Rectal smooth muscle tissue (tissue), 1 donor: ENCODE measurements at regions not wholly inside any gene's neighbourhood (a gene's known extent, or its start where the extent isn't known, plus 50 kb on each side); places are given as distances from the start of the nearest gene placed in this dataset.
A peak's percentile ranks its signal among the peaks of the same experiment; 100 is the strongest.

Experiments used
- H3K27ac ChIP-seq: one replicate; pipeline ENCODE4 v1.7.0; 2013; ENCODE audit warnings: low read depth, low read length, inconsistent platforms
- H3K27me3 ChIP-seq: one replicate; pipeline ENCODE4 v1.7.0; 2013; ENCODE audit warnings: low read length; ENCODE audit not compliant: control insufficient read depth, insufficient read depth
- H3K36me3 ChIP-seq: one replicate; pipeline ENCODE4 v1.7.0; 2013; ENCODE audit warnings: low read length; ENCODE audit not compliant: control insufficient read depth, insufficient read depth
- H3K4me1 ChIP-seq: one replicate; pipeline ENCODE4 v1.7.0; 2013; ENCODE audit warnings: low read length; ENCODE audit not compliant: control insufficient read depth, insufficient read depth
- H3K4me3 ChIP-seq: one replicate; pipeline ENCODE4 v1.7.0; 2013; ENCODE audit warnings: low read length
- H3K9ac ChIP-seq: one replicate; pipeline ENCODE4 v1.7.0; 2013; ENCODE audit warnings: low read length

DNA sequence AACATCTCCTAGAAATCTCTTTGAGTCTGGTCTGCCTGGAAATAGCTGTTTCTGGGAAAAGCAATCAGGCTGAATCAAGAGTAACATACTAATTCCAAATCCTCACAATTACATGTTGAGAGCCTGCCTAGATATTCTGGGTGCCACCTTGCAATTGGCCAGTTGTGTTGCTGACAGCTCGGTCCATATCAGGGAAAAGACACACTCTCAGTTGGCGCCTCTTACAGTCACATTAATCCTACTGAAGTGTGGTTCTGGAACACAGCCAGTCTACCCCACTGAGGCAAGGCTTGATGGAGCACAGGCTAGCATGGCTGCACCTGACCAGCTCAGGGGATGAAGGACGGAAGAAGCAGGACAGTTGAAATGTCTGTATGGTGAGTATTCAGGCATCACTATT, 121.4 kb upstream of the TAB2 start:
- no peaks in the 10 kb centered on the region for H3K4me1 ChIP-seq
- no peaks in the 10 kb centered on the region for H3K36me3 ChIP-seq
- no peak overlapping the region for H3K4me3 ChIP-seq

DNA sequence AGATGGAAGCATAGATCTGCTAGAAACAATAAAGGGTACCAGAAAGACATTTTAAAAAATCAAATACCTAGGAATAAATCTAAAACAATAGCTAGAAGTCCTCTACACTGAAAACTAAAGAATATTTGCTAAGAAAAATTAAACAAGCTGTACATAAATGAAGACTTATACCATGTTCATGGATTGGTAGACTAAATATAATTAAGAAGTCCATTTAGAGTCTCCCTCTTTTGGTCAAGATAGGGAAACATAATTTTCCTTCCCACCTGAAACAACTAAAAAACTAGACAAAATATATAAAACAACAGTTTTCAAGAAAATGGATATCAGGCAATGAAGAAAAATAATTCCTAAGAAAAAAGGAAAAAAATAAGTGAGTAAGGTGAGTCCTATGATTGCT, 120.0 kb upstream of the TAB2 start:
- Histone ChIP-seq H3K9ac (no peak overlapping the region), H3K4me3 (no peak overlapping the region), H3K36me3 (no peaks in the 10 kb centered on the region), H3K4me1 (no peaks in the 10 kb centered on the region), H3K27ac (no peak overlapping the region), H3K27me3 (no peaks in the 10 kb centered on the region)

More for the DNA sequence above, 121.4 kb upstream of the TAB2 start:
- Histone ChIP-seq H3K9ac (no peak overlapping the region), H3K27me3 (no peaks in the 10 kb centered on the region), H3K27ac (no peak overlapping the region)

DNA sequence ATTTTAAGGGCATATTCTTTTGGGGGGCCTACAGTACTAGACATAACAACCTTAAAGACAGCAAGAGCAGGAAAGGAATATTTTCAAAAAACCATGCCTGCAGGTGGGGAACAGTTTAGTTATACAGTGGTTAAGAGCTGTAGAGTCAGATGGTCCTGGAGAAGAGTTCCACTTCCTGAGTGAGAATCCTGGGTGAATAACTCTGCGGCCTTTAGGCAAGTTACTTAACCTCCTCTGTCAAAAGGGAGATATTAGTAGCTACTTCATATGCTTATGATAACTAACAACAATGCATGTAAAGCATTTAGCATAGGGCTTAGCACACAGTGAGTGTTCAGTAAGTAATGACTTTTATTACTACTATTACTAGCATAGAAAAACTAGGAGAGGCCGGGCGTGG, 119.2 kb upstream of the TAB2 start:
- Histone ChIP-seq H3K4me3 (no peak overlapping the region), H3K27ac (no peak overlapping the region), H3K4me1 (no peaks in the 10 kb centered on the region), H3K36me3 (no peaks in the 10 kb centered on the region), H3K9ac (no peak overlapping the region), H3K27me3 (no peaks in the 10 kb centered on the region)

DNA sequence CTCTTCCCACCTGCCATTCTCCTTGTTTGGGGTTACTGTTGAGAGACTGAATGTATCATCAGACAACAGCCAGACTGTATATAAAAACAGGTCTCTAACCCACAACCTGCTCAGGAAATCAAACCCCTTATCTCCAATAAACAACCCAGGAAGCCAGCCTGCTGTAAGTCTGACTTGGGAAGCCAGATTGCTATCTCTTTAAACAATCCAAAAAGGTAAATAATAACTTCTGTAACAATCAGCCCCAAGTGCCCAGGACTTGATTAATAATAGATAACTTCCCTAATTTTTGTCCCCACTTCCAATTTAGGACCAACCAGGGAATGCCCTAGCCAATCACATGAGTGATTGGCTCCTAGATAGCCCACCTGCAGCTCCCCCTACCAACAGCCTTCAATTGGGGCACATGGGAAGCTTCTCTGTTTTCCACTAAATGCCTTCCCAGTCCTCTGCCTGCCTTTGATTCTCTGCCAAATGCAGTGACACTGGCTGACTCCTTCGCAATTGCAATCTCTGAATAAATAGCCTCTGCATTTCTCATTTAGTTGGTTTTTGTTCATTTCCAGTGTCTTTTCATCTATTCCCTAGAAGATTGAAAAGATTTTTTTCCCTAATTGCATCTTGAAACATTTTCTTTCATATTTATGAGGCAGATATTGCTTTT, 117.1 kb upstream of the TAB2 start:
- Histone ChIP-seq H3K27ac (no peak overlapping the region), H3K27me3 (no peaks in the 10 kb centered on the region), H3K36me3 (no peaks in the 10 kb centered on the region), H3K9ac (no peak overlapping the region), H3K4me1 (no peaks in the 10 kb centered on the region), H3K4me3 (no peak overlapping the region)

DNA sequence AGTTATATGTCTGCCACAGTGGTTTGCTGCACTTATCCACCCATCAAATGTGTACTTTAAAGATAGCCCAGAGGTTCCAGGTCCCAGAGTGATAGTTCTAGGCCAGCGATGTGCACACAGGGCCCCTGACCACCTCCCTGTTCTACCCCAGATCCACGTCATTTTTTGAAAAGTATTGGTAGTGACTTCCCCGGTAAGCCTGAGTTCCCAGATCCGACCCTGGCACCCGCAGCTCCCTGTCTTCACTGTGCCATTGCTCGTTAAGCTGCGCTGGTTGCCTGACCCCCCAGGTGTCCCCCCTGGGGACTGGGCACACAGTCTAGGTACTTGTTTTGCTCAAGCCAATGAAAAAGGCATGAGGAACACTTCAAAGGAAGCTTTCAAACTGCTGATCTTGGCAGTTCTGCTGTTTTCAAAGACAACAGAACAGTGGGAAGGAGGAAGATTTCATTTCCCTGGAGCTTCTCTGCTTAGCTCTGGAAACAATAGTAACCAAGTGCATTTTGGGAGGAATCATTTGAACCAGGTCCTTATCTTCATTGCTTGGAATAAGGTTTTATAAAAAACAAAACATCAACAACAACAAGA, 116.3 kb upstream of the TAB2 start:
- H3K27ac ChIP-seq: no peak overlapping the region
- no peaks in the 10 kb centered on the region for H3K4me1 ChIP-seq
- H3K27me3 ChIP-seq: no peaks in the 10 kb centered on the region
- no peak overlapping the region for H3K4me3 ChIP-seq
- no peaks in the 10 kb centered on the region for H3K36me3 ChIP-seq
- no peak overlapping the region for H3K9ac ChIP-seq

DNA sequence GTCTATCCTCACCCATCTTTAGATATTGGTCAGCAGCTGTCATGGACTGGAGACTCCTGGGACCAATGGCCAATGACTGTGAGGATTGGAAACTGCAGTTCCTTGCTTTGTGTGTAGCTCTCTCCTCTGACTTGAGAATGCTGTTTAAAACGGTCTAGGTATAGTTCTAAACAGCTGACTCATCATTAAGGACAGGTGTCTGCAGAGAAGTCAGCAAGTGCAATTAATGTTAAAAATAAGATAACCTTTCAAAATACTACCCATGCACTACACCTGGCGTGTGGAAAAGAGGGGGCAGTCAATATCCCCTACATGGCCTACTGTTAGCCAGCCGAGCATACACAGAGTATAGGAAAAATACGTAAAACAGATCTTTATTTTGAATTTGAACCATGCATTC, 115.4 kb upstream of the TAB2 start:
- no peak overlapping the region for H3K27ac ChIP-seq
- no peaks in the 10 kb centered on the region for H3K36me3 ChIP-seq
- no peaks in the 10 kb centered on the region for H3K27me3 ChIP-seq
- no peaks in the 10 kb centered on the region for H3K4me1 ChIP-seq
- H3K9ac ChIP-seq: no peak overlapping the region
- H3K4me3 ChIP-seq: no peak overlapping the region

DNA sequence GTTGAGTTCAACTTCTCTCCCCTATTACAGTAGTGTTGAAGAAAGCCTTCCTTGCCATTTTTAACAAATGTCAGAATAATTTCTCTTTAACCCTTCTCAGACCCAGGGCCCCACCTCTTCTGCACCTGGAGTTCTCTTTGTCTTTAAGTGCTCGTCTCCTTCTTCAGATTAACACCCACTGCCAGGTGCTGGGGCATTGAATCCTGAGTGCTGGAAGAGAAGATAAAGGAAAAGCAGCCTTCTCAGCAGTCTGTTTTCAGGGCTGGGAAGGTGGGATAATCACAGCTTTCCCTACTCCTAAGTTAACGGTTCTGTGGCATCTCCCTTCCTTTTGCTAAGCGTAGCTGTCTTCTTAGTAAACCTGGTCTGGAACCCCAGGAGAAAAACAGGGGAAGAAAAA, 114.6 kb upstream of the TAB2 start:
- no peak overlapping the region for H3K4me3 ChIP-seq
- H3K9ac ChIP-seq: no peak overlapping the region

DNA sequence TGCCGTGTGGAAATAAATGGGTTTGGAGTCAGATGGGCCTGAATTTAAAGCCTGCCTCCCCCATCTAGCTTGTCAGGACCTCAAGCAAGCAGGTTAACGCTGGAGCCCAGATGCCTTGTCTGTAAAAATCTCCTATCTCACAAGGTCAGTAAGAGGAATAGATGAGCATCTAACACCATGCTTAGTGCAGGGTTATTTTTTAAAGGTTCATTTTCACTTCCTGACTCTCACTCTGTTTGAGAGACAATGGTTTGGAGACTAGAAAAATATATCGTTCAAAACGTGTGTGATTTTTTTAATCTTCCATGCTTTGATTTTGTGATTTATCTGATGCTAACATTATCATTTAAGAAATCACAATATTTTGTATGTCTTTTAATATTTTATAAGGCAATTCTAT, 114.0 kb upstream of the TAB2 start:
- Histone ChIP-seq H3K36me3 (no peaks in the 10 kb centered on the region), H3K27ac (no peak overlapping the region), H3K4me3 (no peak overlapping the region), H3K4me1 (no peaks in the 10 kb centered on the region), H3K9ac (no peak overlapping the region), H3K27me3 (no peaks in the 10 kb centered on the region)

More for the DNA sequence above, 114.6 kb upstream of the TAB2 start:
- H3K27ac ChIP-seq: no peak overlapping the region
- no peaks in the 10 kb centered on the region for H3K4me1 ChIP-seq
- H3K27me3 ChIP-seq: no peaks in the 10 kb centered on the region
- no peaks in the 10 kb centered on the region for H3K36me3 ChIP-seq

DNA sequence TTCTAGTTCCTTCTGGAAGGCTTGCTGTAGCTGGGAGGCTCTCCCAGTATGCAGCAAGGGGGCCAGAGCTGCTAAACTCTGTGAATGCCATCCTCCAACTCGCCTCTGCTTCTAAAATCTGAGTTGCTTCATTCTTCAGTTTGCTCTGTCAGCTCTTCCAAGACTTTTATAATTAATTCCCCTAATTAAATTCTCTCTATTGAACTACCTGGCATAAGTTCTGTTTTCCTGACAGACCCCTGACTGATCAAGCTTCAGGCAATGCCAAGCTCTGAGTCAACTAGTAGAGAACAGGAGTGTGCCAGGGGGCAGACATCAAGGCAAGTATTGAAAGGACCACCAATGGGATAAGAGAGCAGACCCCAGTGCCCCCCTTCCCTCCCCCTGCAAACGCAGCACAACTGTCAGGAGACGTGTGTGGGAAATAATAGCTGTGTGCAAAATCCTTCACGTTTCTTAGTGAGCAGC, 109.3 kb upstream of the TAB2 start:
- no peak overlapping the region for H3K4me3 ChIP-seq
- H3K4me1 ChIP-seq: peaks cover 30% of the 10 kb centered on the region
- H3K27ac ChIP-seq: no peak overlapping the region
- no peak overlapping the region for H3K9ac ChIP-seq
- no peaks in the 10 kb centered on the region for H3K36me3 ChIP-seq
- no peaks in the 10 kb centered on the region for H3K27me3 ChIP-seq

DNA sequence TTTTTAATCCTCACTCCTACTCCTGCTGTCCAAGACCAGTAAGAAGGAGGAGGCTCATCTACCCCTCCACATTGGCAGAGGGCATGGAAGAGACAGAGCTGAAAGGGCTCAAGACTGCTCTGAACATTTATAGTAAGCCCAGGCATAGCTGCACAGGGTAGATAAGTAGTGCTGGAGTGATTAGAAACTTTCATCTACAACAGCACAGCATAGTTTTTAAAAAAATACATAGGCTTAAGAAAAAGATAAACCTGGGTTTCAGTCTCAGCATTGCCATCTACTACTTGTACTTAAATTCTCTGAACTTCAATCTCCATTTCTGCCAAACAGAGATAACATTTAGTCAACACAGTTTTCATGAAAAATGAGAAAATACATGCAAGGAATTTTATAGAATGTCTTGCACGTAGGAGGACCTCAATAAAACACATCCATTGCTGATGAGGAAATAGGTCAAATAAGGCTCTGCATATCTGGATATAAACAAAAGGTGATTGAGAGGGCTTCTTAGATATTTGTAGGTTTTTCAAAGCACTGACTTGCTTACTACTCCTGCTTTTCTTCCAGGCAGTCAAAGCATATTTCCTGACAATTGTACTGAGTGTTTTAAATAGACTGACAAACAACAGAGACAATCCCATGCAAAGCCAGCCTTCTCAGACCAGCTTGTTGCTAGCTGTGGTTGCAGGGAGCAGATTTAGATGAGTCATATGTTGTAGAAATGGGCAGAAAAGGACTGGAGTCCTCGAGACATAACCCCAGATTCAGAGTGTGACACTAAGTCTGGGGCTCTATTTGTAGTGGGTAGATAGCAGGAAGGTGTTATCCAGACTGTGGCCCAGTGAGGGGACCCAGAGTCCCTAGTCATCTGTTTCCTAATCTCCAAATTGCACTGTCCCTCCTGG, 107.4 kb upstream of the TAB2 start:
- peak overlapping the region; percentile 81 for H3K27ac ChIP-seq
- H3K9ac ChIP-seq: no peak overlapping the region
- peaks cover 33% of the 10 kb centered on the region for H3K4me1 ChIP-seq
- H3K27me3 ChIP-seq: no peaks in the 10 kb centered on the region
- no peaks in the 10 kb centered on the region for H3K36me3 ChIP-seq
- H3K4me3 ChIP-seq: no peak overlapping the region

DNA sequence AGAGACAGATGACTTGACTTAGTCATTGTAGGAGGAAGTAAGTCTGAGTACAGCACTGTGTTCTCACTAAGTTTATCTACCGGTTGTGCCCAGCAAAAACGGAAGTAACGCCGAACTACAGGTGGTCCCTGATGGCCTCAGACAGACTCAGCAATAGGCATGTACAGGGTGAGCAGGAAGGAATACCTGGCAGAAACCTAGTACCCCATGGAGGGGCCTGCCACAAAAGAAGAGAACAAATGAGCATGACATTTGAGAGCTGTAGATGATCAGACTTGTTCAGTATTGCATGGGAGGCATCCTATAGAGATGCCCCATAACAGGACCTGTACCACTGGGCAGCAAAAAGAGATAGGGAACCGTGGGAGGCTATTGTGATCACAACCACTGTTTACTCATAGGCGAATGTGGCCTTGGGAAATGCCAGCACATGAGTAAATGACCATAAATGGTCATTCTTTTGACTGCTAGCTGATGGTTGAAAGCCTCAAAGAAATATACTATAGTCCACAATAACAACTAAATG, 106.4 kb upstream of the TAB2 start:
- H3K4me3 ChIP-seq: no peak overlapping the region
- H3K4me1 ChIP-seq: peaks cover 33% of the 10 kb centered on the region
- no peak overlapping the region for H3K9ac ChIP-seq
- peak overlapping the region; percentile 81 for H3K27ac ChIP-seq
- H3K27me3 ChIP-seq: no peaks in the 10 kb centered on the region
- no peaks in the 10 kb centered on the region for H3K36me3 ChIP-seq

DNA sequence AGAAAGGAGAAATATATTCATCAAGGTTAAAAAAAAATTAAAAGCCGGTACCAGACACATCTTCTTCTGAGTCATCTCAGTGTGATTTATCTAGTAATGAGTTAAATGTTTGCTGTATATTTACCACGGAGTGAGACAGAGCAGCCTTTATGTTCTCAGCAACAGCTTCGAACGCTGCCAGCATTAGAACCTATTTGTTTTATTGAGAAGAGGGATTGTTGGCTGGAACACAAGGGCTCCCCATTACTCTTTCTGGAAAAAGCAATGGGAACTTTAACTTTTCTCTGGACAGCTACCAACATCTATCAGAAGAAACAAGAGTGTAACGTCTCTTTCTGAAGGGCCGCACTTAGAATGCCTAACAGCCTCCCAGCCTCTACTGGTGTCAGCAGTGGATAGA, 105.3 kb upstream of the TAB2 start:
- Histone ChIP-seq H3K36me3 (no peaks in the 10 kb centered on the region), H3K9ac (no peak overlapping the region), H3K4me1 (peaks cover 33% of the 10 kb centered on the region), H3K4me3 (no peak overlapping the region), H3K27ac (peak overlapping the region; percentile 81), H3K27me3 (no peaks in the 10 kb centered on the region)
